Epithelial cell of proximal tubule (primary cell): ENCODE measurements at regions not wholly inside any gene's neighbourhood (a gene's known extent, or its start where the extent isn't known, plus 50 kb on each side); places are given as distances from the start of the nearest gene placed in this dataset.

Experiments
- DNase-seq: peaks from one replicate; pipeline ENCODE4 v3.0.0-alpha.2; 2011; ENCODE audit warnings: low read depth
- H3K4me3 ChIP-seq: 2 replicates; pipeline ENCODE4 v1.5.1; 2011; ENCODE audit warnings: low read depth, mild to moderate bottlenecking, low read length
- TF ChIP-seq, protein P1 (sequence below): conservative IDR thresholded peaks from 2 replicates; pipeline ENCODE4 v1.5.1; 2012; ENCODE audit warnings: low read depth, mild to moderate bottlenecking, low read length

DNA sequence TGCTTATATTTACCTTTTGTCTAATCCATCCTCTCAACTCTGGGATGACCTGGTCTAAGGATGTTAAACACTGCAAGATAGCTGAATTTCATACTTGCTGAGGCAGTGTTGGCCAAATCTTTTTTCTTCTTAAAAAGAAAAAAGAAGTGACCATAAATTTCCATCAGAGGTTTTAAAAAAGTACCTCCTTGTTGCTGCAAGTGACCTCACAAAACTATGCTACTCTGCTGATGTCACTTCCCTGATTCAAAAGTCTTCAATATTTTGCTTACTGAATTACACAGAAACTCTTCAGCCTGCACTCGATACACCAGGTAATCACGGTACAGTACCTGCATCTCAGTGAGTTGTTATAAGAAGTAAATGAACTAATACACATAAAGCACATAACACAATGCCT, 107.2 kb upstream of the PRDM1 start:
- DNase-seq: no peak
- TF ChIP-seq, protein P1, sequence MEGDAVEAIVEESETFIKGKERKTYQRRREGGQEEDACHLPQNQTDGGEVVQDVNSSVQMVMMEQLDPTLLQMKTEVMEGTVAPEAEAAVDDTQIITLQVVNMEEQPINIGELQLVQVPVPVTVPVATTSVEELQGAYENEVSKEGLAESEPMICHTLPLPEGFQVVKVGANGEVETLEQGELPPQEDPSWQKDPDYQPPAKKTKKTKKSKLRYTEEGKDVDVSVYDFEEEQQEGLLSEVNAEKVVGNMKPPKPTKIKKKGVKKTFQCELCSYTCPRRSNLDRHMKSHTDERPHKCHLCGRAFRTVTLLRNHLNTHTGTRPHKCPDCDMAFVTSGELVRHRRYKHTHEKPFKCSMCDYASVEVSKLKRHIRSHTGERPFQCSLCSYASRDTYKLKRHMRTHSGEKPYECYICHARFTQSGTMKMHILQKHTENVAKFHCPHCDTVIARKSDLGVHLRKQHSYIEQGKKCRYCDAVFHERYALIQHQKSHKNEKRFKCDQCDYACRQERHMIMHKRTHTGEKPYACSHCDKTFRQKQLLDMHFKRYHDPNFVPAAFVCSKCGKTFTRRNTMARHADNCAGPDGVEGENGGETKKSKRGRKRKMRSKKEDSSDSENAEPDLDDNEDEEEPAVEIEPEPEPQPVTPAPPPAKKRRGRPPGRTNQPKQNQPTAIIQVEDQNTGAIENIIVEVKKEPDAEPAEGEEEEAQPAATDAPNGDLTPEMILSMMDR: no peak
- no peak overlapping the region for H3K4me3 ChIP-seq

DNA sequence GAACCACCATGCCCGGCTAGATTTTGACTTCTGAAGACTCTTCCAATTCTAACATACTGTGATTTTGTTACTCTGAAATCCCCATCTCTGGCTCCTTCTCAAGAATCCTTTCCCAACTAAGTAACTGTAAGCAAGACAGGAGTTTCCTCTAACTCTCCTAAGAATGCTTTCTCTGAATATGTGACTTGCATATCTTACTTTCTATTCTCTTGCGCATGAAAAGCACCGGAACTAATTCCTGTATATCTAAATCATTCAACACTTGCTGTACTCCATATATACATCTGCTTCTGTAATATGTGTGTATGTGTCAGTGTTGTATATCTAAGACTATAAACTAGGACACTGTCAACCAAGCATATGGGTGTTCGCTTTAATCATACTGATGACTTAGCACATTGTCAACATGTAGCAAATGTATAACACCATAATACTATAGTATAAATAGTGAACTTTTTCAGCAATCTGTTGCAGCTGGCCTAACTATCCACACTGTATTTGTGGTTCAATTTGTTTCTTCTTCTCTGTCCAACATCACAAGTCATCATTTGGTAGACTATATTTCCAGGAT, 108.1 kb upstream of the PRDM1 start:
- TF ChIP-seq, protein P1: no peak
- no peak overlapping the region for H3K4me3 ChIP-seq

DNA sequence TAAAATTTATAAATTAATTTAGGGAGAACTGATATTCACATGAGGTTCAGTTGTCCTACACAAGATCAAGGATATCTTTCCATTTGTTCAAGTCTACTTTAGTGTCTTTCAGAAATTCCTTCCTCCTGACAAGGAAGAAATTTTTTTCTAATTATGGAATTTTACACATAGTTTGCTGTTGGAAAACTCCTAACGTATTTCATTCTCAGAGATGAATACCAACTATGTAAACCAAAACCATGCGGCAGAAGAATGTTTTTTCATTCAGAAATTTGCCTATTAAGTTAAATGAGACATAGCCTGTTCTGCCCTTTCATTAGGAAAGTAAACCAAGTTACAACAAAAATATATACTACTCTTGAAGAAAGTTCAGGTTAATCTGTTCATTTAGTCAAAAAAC, 111.2 kb upstream of the PRDM1 start:
- TF ChIP-seq, protein P1: no peak
- no peak overlapping the region for H3K4me3 ChIP-seq
- no peak for DNase-seq

More for the DNA sequence above, 108.1 kb upstream of the PRDM1 start:
- DNase-seq: no peak

DNA sequence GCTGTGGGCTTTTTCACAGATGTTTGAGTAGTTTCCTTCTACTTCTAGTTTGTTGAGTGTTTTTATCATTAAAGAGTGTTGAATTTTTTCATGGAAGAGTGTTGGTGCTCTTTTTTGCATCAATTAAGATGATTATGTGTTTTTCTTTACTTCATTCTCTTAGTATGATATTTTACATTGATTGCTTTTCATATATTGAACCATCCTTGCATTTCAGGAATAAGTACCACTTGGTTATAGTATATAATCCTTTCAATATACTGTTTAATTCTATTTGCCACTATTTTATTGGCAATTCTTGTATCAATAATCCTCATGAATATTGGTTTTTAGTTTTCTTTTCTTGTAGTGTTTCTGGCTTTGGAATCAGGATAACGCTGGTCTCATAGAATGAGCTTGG, 113.7 kb upstream of the PRDM1 start:
- no peak overlapping the region for H3K4me3 ChIP-seq
- TF ChIP-seq, protein P1: no peak
- DNase-seq: no peak

DNA sequence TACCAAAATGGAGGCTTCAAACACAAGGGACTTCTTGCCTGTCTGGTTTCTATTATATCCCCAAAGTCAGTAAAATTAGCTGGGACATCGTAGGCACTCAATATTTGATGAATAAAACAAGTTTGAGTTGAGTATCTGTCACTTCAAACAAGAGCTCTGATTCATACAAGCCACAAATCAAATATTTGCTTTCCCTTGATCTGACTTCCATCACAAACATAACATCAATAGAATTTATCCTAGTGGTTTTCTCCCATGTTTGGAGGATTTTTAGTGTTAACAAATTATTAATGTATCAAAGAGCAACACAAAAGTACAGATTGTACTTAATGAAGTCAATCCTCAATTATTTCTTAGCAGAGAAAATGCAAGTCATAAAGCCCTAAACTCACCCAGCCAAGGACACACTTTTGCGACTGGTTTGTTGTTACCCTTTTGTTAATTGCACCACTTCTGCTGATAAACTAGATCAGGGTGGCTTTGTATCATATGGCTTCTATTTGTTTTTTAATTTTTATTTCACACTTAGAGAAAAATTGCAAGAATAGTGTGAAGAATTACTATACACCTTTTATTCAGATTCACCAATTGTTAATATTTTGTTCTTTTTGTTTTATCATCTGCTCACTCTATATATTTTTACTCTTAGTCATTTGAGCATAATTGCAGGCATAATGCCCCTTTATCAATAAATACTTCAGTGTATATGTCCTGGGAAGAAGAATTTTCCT, 117.4 kb upstream of the PRDM1 start:
- TF ChIP-seq, protein P1: no peak
- DNase-seq: no peak
- H3K4me3 ChIP-seq: no peak overlapping the region

DNA sequence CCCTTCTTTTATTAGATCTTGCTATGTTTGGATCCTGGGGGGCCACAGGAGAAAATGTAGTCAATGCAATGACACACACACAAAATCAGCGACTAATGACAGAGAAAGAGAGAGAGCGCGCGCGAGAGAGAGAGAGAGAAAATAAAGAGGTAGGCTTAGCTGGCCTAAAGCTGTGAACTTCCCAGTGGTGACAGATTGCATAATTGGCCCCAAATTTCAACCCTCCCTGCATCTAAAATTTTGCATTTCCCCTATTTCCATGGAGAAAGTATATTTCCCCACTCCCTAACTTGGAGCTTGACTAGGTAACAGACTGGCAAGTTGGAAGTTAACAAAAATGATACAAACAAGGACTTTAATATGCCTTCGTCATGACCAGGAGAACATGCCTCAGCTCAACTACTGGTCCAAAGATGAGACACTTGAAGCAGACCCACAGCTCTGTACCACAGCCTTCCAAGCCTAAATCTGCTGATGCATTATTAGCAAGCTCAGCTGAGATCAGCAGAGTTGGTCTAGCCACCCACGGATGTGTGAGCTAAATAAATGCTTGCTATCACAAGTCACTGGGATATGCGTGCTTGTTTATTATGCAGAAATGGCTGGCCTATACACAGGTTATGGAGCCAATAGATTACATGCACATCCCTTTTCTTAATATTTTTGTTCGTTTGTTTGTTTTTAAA, 118.1 kb upstream of the PRDM1 start:
- H3K4me3 ChIP-seq: no peak overlapping the region
- no peak for DNase-seq
- TF ChIP-seq, protein P1: no peak
